ENCODE measurements at regions not wholly inside any gene's neighbourhood (a gene's known extent, or its start where the extent isn't known, plus 50 kb on each side); places are given as distances from the start of the nearest gene placed in this dataset.
A peak's percentile ranks its signal among the peaks of the same experiment; 100 is the strongest.

DNA sequence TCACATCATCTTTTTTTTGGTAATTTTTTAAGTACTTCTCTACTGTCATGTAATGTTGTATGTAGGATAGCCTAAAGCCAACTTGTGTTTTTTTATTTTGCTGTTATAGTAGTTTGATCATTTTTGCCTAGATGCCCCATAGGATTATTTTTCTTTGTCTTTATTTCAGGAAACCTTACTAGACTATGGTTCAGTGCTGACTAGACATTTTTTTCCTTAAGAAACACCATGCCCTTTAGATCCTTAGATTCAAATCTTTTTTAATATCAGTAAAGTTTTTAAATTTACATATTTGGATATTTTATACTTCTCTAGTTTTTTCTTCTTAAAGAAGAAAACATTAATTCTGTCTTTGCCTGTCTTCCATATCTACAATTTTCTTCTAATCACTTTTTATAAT lies 221.3 kb downstream of the IDS start:
- in situ Hi-C loops (cut with HindIII; ENCODE audit: low pct_unique_long_range_greater_than_20kb, low sequenced_read_pairs), result no loop called here
- DNase-seq (ENCODE audit: low read depth), result no peak

DNA sequence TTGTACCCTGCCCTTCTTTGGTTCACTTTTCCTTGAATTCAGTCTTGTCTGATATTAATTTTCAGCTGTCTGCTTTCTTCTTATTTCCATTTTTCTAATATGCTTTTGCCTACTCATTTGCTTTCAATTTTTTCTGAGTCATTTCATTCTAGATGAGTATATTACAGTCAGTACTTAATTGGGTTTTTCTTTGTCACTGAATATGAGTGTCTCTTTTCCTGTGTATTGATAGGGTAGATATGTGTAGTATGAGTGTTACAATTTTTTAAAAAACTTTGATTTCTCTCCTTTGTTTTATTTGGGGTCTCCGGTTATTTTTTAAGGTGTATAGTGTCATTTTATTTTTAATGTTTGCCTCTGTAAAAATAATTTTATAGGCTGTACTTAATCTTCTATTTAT lies 222.2 kb downstream of the IDS start:
- DNase-seq (ENCODE audit: low read depth), result no peak
- in situ Hi-C loops (cut with HindIII; ENCODE audit: low pct_unique_long_range_greater_than_20kb, low sequenced_read_pairs), result no loop called here

DNA sequence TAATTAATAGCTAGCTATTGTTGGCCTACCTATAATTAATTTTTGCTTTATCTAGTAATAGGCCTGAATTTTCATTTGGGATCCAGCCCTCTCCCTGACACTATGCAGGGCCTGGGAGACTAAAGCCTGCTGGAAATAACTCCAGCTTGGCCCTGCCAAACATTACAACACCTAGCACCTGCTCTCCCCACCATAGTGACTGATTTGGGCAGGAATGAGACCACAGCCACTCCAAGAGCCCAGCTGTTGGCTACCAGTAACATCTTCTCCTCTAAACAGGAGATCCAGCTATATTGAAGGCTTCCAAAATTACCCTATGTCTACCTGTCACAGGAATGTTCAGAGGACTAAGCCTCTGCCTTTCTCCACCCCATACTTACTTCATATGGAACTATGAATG lies 225.1 kb downstream of the IDS start:
- in situ Hi-C loops (cut with HindIII; ENCODE audit: low pct_unique_long_range_greater_than_20kb, low sequenced_read_pairs), result no loop called here
- no peak for DNase-seq (ENCODE audit: low read depth)

DNA sequence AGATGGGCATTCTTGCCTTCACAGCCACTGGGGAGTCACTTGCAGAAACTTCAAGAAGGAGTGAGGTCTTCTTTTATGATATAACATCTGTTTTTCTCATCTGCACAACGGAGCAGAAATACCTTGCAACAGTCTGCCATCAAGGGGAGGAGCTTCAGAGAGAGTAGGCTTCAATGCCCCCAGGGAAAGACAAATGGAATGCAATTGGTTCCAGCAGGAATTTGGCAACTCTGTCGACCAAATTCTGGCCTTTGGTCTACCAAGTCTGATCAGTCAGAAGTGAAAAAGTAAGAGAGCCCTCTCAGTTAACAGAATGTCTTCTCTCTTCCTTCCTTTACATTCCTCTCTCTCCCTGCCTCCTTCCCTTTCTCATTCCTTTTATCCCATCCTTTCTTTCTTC lies 229.3 kb downstream of the IDS start:
- in situ Hi-C loops (cut with HindIII; ENCODE audit: low pct_unique_long_range_greater_than_20kb, low sequenced_read_pairs), result no loop called here

DNA sequence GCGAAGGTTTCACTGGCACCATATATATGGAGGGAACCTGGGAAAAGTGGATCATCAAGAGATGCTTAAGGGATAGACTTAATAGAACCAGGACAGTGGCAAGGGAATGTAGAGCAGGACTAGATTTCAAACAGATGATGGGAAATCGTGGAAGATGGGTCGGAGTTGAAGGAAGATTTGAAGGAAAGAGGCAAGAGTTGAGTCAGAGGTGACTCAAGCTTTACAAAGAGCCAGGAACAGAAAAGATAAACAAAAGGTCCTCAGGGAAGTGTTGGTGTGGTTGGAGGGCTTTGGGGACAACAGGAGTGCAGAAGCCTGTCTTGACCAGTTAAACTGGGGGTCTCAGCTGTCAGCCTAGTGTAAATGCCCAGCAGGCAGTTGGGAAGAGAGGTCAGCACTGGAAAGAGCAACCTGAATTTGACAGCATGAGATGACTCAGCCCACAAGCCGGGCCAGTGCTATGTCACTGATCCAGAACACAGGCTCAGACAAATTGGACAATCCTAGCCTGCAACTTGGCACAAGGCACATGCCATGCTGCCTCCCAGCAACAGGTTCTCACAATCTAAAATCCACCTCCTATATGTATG lies 230.5 kb downstream of the IDS start:
- in situ Hi-C loops (cut with HindIII; ENCODE audit: low pct_unique_long_range_greater_than_20kb, low sequenced_read_pairs), result no loop called here
- peak; percentile 23 for DNase-seq (ENCODE audit: low read depth)

More for the DNA sequence above, 229.3 kb downstream of the IDS start:
- no peak for DNase-seq (ENCODE audit: low read depth)

DNA sequence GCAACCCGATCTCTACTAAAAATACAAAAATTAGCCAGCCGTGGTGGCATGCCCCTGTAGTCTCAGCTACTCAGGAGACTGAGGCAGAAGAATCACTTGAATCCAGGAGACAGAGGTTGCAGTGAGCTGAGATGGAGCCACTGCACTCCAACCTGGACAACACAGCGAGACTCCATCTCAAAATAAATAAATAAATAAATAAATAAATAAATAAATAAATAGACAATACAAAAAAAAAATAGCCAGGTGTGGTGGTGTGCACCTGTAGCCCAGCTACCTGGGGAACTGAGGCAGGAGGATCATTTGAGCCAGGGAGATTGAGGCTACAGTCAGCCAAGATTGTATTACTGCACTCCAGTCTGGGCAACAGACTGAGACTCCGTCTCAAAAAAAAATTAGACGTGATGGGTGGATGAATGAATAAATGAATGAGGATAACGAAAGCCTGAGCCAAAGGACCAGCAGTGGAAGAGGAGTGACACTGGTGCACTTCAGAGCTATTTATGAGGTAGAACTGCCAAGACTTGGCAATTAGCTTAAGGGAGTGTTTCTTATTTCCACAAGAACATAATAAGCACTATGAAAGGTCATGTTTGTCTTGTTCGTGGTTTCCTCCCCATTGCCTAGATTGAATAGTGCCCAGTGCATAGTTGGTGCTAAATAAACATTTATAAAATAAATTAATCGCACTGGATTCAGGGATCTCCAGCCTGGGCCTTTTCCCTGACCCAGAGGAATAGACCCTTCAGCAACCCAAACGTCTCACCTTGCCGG lies 232.2 kb downstream of the IDS start:
- in situ Hi-C loops (cut with HindIII; ENCODE audit: low pct_unique_long_range_greater_than_20kb, low sequenced_read_pairs), result no loop called here
- no peak for DNase-seq (ENCODE audit: low read depth)

DNA sequence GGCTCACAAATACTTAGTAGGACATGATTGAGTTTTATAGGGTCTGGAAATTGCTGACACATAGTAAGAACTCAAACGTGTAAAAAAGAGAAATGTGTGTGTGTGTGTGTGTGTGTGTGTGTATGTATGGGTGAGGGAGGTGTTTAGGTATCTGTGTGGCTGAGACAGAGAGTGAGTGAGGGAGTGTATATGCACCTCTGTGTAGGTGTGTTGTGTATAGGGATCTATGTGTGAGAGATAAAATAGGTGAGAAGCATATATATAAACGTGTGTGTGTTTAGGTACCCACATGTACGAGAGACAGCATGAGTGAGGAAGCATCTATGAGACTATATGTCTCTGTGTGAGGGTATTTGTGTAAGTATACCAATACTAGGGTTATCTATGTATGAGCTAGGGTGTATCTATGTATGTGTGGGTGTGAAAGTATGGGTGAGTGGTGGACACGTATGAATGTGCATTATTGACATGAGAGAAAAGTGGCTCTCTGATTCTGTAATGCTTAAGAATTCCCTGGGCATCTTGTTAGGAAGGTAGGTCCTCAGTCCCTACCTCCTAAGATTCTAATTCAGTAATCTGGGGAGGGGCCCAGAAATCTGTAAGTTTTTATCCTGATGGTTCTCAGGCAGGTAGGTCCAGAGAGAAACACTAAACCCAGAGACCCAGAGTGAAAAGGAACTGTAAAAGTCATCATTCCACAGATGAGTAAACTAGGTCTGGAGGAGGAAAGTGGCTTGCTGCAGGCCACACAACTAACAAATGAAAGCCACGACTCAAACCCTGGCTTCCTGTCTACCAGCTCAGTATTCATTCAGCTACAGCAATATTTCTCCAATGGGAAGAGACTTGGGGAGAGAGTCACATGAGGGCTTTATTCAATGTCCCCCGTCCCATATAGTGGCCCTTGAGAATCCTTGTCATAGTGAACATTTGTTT lies 237.0 kb downstream of the IDS start:
- no peak for DNase-seq (ENCODE audit: low read depth)
- in situ Hi-C loops (cut with HindIII; ENCODE audit: low pct_unique_long_range_greater_than_20kb, low sequenced_read_pairs), result no loop called here

DNA sequence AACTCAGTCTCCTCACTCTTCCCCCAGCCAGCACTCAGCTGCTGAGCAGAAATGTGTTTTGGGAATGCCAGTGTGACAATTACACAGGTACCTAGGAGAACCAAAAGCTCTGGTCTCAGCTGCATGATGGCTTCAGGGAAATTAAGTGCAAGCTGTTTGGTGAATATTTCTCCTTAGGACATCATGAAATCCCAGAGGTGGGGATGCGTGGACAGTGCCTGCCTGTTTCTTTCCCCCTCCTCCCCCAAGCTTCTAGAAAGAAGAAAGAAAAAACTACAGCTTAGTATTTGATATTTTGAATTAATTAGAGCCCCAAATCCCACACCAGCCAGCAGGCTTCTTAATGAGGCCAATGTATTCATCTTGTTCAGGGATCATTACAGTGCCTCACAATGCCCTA lies 243.0 kb downstream of the IDS start:
- in situ Hi-C loops (cut with HindIII; ENCODE audit: low pct_unique_long_range_greater_than_20kb, low sequenced_read_pairs), result no loop called here
- DNase-seq (ENCODE audit: low read depth), result no peak

DNA sequence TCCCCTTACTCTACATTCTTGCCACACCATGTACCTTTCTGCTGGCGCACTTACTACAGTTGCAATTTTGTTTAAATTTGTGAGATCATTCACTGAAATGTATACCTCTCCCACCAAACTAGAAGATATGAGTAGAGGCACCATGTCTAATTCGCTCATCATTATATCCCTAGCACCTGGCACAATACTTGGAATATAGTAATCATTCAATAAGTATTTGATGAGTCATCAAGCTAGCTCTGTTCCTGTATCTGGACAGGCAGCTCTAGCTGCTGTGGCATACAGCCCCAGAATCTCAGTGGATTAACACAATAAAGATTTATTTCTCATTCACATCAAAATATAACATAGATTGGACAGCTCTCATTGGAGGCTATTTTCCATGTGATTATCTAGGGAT lies 245.9 kb downstream of the IDS start:
- in situ Hi-C loops (cut with HindIII; ENCODE audit: low pct_unique_long_range_greater_than_20kb, low sequenced_read_pairs), result no loop called here

DNA sequence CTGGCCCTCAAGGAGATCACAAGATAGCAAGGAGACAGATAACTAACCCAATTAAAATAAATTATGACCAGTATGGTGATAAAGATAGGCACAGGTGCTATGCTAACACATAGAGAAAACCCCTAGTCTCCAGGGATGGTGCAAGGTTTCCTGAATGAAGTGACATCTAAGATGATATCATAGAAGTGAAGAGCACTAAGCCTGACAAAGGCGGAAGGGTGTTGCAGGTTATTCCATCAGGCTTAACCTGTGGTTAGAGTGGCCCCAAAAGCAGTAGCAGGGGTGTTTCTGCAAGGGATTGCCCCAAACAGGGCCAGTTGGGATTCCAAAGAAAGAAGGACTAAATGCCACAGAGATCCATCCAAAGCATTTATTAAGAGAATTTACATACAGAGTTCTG lies 249.2 kb downstream of the IDS start:
- DNase-seq (ENCODE audit: low read depth), result no peak
- in situ Hi-C loops (cut with HindIII; ENCODE audit: low pct_unique_long_range_greater_than_20kb, low sequenced_read_pairs), result no loop called here

More for the DNA sequence above, 245.9 kb downstream of the IDS start:
- DNase-seq (ENCODE audit: low read depth), result no peak

DNA sequence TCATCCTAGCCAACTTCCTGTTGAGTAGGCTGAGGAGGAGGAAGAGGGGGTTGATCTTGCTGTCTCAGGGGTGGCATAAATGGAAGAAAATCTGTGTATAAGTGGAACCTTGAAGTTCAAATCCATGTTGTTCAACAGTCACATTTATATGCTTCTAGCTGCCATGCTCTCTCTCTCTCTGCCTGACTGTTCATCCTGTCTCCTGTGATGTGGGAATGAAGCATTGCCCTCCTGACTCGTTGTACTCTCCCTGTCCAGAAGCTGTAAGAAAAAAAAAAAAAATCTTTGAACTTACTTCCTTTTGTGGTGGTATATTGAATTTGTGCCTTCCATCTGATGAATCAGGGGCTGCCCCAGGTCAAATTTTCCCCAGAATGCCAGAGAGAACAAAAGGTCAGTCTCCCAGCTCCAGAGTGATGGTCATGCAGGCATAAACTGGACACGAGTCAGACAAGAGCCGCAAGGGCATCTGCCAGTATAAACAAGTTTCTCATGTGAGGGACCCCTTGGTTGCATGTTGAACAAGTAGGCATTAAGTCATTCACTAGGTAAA lies 257.0 kb downstream of the IDS start:
- in situ Hi-C loops (cut with HindIII; ENCODE audit: low pct_unique_long_range_greater_than_20kb, low sequenced_read_pairs), result no loop called here
- no peak for DNase-seq (ENCODE audit: low read depth)

DNA sequence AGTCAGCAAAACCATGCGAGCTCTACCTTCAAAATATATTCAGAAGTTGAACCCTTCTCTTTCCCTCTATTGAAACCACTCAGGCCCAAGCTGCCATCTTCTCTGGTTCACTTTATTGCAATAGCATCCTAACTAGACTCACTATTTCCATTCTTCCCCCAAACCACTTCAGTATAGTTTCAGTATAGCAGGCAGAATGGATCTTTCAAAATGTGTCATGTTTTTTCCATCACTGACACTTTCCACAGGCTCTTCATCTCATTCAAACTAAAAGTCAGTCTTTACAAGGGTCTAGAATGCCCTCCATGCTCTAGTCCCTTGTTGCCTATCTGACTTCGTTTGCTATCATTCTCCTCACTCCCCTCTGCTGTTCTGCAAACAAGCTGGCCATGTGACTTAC lies 274.4 kb downstream of the IDS start:
- in situ Hi-C loops (cut with HindIII; ENCODE audit: low pct_unique_long_range_greater_than_20kb, low sequenced_read_pairs), result no loop called here
- DNase-seq (ENCODE audit: low read depth), result no peak

DNA sequence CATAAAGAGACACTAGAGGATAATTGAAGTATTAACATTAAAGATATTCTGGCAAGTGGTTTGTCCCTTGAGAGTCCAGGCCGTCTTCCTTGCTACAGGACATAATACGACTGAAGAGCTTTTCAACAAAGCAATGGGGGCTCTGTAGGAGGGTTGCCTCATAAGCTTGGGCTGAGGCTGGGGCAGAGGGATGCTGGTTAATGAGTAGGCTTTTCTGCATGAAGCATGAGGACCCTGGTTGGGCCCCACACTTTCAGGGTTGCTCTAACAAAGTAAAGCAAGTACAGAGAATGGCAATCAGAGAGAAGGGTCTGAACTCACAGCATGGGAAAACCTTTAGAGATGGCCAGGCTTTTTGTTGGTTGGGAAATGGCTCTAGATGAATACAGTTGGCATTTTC lies 281.3 kb downstream of the IDS start:
- in situ Hi-C loops (cut with HindIII; ENCODE audit: low pct_unique_long_range_greater_than_20kb, low sequenced_read_pairs), result no loop called here

DNA sequence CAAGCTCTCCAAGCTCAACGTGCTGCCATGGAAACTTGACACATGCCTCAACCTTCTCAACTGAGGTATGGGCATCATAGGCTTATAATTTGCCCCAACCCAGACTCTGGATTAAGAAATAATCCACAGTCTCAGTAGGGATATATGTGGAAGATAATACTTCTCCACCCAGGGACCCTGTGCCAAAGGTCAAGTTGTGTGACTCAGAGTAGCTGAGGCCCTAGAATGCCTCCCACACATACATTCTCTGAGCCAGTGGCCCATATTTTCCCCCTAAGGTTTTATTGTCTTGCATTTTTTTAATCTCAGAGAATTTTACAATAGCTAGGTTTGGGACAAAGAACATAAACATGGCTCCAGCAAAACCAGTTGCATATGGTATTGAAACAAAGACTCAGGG lies 283.1 kb downstream of the IDS start:
- DNase-seq (ENCODE audit: low read depth), result no peak
- in situ Hi-C loops (cut with HindIII; ENCODE audit: low pct_unique_long_range_greater_than_20kb, low sequenced_read_pairs), result no loop called here

More for the DNA sequence above, 281.3 kb downstream of the IDS start:
- no peak for DNase-seq (ENCODE audit: low read depth)

DNA sequence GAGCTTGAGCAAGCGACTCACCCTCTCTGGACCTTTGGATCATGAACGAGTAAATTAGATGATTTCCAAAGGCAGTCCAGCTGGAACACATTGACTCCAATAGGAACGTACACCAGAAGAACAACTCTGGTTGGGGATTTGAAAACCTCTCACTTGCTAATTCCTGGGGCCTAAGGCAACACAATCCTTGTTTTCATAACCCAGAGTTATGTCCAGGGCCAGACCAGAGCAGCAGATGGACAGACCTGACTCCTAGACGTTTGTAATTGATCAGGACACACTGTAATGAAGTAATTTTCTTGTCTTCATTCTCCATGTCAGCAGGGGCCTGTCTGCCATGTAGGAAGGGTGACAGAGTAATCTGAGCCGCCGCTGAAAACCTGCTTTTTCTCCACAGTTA lies 283.9 kb downstream of the IDS start:
- in situ Hi-C loops (cut with HindIII; ENCODE audit: low pct_unique_long_range_greater_than_20kb, low sequenced_read_pairs), result no loop called here
- no peak for DNase-seq (ENCODE audit: low read depth)

DNA sequence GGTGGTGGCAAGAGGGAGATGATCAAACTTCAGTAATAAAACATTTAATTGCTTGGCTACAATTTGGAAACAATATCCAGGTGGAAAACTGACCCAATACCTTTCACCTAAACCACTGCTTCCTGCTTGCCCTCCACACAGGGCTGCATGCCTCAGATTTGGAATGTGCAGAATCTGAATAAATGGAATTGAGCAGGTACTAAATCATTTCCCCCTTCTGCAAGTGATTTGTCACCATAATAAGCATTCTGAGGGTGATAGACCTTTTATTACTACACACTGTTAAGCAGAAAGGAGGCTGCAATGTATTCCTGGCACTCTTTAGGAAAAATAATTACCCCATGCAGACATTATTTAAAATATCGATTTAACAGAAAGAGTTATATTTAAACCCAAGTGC lies 291.8 kb downstream of the IDS start:
- DNase-seq (ENCODE audit: low read depth), result no peak
- in situ Hi-C loops (cut with HindIII; ENCODE audit: low pct_unique_long_range_greater_than_20kb, low sequenced_read_pairs), result no loop called here

DNA sequence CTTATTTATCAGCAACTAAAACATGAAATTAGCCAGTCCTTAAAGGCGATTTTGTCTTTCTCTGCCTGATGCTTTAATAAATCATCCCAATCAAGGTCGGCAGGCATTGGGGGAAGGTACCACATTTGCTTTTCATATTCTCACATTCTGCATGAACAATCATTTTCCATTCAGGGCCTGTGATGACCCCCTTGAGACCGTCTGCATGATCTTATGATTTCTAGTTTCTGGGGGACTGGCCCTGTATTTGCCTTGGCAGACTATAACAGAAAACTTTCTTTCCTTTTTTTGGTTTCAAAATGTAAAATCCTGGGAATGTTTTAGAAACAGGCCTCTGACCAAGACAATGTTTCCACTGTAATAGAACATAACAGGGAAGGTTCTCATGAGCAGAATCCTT lies 296.8 kb downstream of the IDS start:
- DNase-seq (ENCODE audit: low read depth), result no peak
- in situ Hi-C loops (cut with HindIII; ENCODE audit: low pct_unique_long_range_greater_than_20kb, low sequenced_read_pairs), result no loop called here

DNA sequence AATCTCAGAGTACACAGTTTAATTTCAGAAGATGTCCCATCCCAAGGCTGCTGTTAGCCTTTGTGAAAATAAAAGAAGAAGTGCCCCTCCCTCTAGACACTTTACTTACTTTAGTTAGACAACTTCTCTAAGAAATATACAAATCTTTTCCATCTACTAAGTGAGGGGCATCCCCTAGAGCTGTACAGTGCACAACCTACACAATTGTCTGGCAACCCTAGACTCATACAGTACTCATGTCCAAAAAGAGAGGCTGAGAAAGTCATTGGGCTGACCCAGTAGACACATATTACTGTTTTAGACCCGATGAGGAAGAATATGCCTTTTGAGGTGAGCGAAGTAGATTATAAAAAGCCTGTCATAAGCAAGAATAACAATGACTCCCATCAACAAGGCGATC lies 297.6 kb downstream of the IDS start:
- DNase-seq (ENCODE audit: low read depth), result no peak
- in situ Hi-C loops (cut with HindIII; ENCODE audit: low pct_unique_long_range_greater_than_20kb, low sequenced_read_pairs), result no loop called here

DNA sequence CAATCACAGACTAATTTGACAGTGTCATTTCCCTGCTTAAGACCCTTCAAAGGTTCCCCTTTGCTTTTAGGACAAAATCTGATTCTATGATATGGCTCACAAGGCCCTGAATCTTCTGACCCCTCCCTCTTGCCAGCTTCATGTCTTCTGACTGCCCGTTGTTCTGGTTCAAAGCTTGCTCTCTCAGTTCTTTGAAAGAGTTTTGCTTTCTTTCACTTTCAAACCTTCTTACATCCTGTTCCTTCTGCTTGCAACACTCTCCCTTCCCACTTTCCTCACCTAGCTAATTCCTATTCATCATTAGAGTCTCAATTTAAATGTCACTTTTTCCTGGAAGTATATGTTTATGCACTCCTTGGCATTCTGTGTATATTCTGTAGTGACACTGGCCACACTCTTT lies 299.2 kb downstream of the IDS start:
- in situ Hi-C loops (cut with HindIII; ENCODE audit: low pct_unique_long_range_greater_than_20kb, low sequenced_read_pairs), result no loop called here
- no peak for DNase-seq (ENCODE audit: low read depth)
